Right renal pelvis (tissue), 4 donors: ENCODE measurements at regions not wholly inside any gene's neighbourhood (a gene's known extent, or its start where the extent isn't known, plus 50 kb on each side); places are given as distances from the start of the nearest gene placed in this dataset.

ENCODE experiments used
- DNase-seq, 4 donors: peaks; one replicate each; pipeline ENCODE4 v3.0.0-alpha.2; 2013; ENCODE audit warnings: low read depth in 4 of 4, low spot score in 3 of 4, missing footprints in 1 of 4

GRCh38 chr3:148240351-148240750 lies 457.4 kb upstream of the AGTR1 start:
- no peak for DNase-seq

- no peak for DNase-seq
These were observed 454.1 kb upstream of the AGTR1 start for GRCh38 chr3:148243609-148244008.

GRCh38 chr3:148246291-148246923 lies 451.3 kb upstream of the AGTR1 start:
- DNase-seq = no peak

- DNase-seq = no peak
These were observed 444.0 kb upstream of the AGTR1 start for GRCh38 chr3:148253713-148254112.

- DNase-seq = no peak
These were observed 443.3 kb upstream of the AGTR1 start for GRCh38 chr3:148254402-148254801.

GRCh38 chr3:148255981-148256969 lies 441.4 kb upstream of the AGTR1 start:
- no peak for DNase-seq

- no peak for DNase-seq
These were observed 434.7 kb upstream of the AGTR1 start for GRCh38 chr3:148262980-148263379.

- DNase-seq = no peak
These were observed 431.9 kb upstream of the AGTR1 start for GRCh38 chr3:148265841-148266240.

GRCh38 chr3:148266341-148266740 lies 431.4 kb upstream of the AGTR1 start:
- DNase-seq = no peak

- DNase-seq = no peak
These were observed 427.9 kb upstream of the AGTR1 start for GRCh38 chr3:148269816-148270215.

- no peak for DNase-seq
These were observed 417.0 kb upstream of the AGTR1 start for GRCh38 chr3:148280623-148281242.

GRCh38 chr3:148289159-148289558 lies 408.5 kb upstream of the AGTR1 start:
- DNase-seq = peak in 3 of 4 donors; percentile 5 to 16 (median 14)

- DNase-seq = no peak
These were observed 400.7 kb upstream of the AGTR1 start for GRCh38 chr3:148297013-148297412.

- DNase-seq = no peak
These were observed 390.3 kb upstream of the AGTR1 start for GRCh38 chr3:148307443-148307843.

GRCh38 chr3:148309390-148310035 lies 388.2 kb upstream of the AGTR1 start:
- DNase-seq = no peak

- no peak for DNase-seq
These were observed 381.9 kb upstream of the AGTR1 start for GRCh38 chr3:148315756-148316155.

GRCh38 chr3:148318240-148318639 lies 379.5 kb upstream of the AGTR1 start:
- DNase-seq = no peak

- no peak for DNase-seq
These were observed 378.4 kb upstream of the AGTR1 start for GRCh38 chr3:148319161-148319915.

GRCh38 chr3:148319960-148320359 lies 377.7 kb upstream of the AGTR1 start:
- DNase-seq = no peak
